Cerebellar cortex (tissue), 1 donor: ENCODE measurements at regions not wholly inside any gene's neighbourhood (a gene's known extent, or its start where the extent isn't known, plus 50 kb on each side); places are given as distances from the start of the nearest gene placed in this dataset.

Source experiments
- DNase-seq: peaks from one replicate; pipeline ENCODE4 v3.0.0-alpha.2; 2015; ENCODE audit warnings: low spot score

- DNase-seq: no peak
These were observed 77.4 kb upstream of the TMPO start for GRCh38 chr12:98437806-98438595.

GRCh38 chr12:98438656-98439230 lies 76.6 kb upstream of the TMPO start:
- no peak for DNase-seq

GRCh38 chr12:98439471-98439951 lies 75.9 kb upstream of the TMPO start:
- DNase-seq: no peak

GRCh38 chr12:98439981-98440581 lies 75.3 kb upstream of the TMPO start:
- DNase-seq: no peak

GRCh38 chr12:98446060-98446459 lies 69.3 kb upstream of the TMPO start:
- no peak for DNase-seq

GRCh38 chr12:98446682-98447081 lies 68.7 kb upstream of the TMPO start:
- no peak for DNase-seq

- DNase-seq: no peak
These were observed 65.8 kb upstream of the TMPO start for GRCh38 chr12:98449584-98449983.

- no peak for DNase-seq
These were observed 62.3 kb upstream of the TMPO start for GRCh38 chr12:98453070-98453469.

- DNase-seq: no peak
These were observed 61.9 kb upstream of the TMPO start for GRCh38 chr12:98453492-98453891.

- DNase-seq: no peak
These were observed 59.3 kb upstream of the TMPO start for GRCh38 chr12:98456041-98456440.

- peak; percentile 48 for DNase-seq
These were observed 58.5 kb upstream of the TMPO start for GRCh38 chr12:98456576-98457573.

- DNase-seq: no peak
These were observed 51.2 kb upstream of the TMPO start for GRCh38 chr12:98464190-98464589.

GRCh38 chr12:98465505-98465904 lies 49.9 kb upstream of the TMPO start:
- DNase-seq: no peak
